ENCODE measurements at regions not wholly inside any gene's neighbourhood (a gene's known extent, or its start where the extent isn't known, plus 50 kb on each side); places are given as distances from the start of the nearest gene placed in this dataset.

DNA sequence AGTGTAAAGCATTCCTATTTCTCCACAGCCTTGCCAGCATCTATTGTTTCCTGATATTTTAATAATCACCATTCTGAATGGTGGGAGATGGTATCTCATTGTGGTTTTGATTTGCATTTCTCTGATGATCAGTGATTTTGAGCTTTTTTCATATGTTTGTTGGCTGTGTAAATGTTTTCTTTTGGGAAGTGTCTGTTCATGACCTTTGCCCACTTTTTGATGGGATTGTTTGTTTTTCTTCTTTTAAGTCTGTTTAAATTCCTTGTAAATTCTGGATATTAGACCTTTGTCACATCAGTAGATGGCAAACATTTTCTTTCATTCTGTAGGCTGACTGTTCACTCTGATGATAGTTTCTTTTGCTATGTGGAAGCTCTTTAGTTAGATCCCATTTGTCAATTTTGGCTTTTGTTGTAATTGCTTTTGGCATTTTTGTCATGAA is 461.5 kb upstream of the GCFC2 start (continued):
- TF ChIP-seq ZNF335 (CRISPR knock-in tag; IDR thresholded peaks at IDR 0.05) (0 out of 2 replicates have a peak, but pooled peaks have one; percentile 26), FOXA3 (CRISPR knock-in tag; IDR thresholded peaks at IDR 0.05) (peak; percentile 94), ZNF124 (CRISPR knock-in tag; IDR thresholded peaks at IDR 0.05) (0 out of 2 replicates have a peak, but pooled peaks have one; percentile 25), HNF4A (CRISPR knock-in tag; IDR thresholded peaks at IDR 0.05) (peak; percentile 89), HHEX (CRISPR knock-in tag; IDR thresholded peaks at IDR 0.05) (peak; percentile 90), ZBTB7B (CRISPR knock-in tag; IDR thresholded peaks at IDR 0.05) (0 out of 2 replicates have a peak, but pooled peaks have one; percentile 23), ATF1 (CRISPR knock-in tag; IDR thresholded peaks at IDR 0.05) (peak; percentile 67; the same call in 1 of the 2 replicates), ZNF317 (CRISPR knock-in tag; IDR thresholded peaks at IDR 0.05) (peak; percentile 85), RXRB (CRISPR knock-in tag; IDR thresholded peaks at IDR 0.05; ENCODE audit: borderline replicate concordance) (peak; percentile 84), EP300 (IDR thresholded peaks at IDR 0.05; ENCODE audit: low read depth in 2 of 2, low read length in 2 of 2) (peak; percentile 74 to 94; a peak in 3 of 4 replicates), EP300 (CRISPR knock-in tag; IDR thresholded peaks at IDR 0.05; ENCODE audit: borderline replicate concordance) (peak; percentile 90), KLF11 (CRISPR knock-in tag; IDR thresholded peaks at IDR 0.05) (0 out of 2 replicates have a peak, but pooled peaks have one; percentile 32), TOPORS (CRISPR knock-in tag; IDR thresholded peaks at IDR 0.05) (0 out of 2 replicates have a peak, but pooled peaks have one; percentile 30)
- TF ChIP-seq, protein P1, sequence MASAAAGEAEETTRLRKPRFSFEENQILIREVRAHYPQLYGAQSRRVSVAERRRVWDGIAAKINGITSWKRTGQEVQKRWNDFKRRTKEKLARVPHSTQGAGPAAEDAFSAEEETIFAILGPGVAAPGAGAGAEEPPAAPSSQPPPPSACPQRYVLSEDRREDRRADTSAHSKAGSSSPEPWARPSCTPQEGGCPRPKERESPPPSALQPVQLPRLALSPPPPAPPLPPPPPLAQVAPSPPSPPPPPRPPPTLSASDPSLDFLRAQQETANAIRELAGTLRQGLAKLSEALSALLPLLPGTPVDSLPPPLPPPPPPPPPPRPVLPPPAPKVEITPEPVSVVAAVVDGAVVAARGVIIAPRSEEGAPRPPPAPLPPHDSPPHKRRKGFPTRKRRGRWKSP (CRISPR knock-in tag; IDR thresholded peaks at IDR 0.05), result peak; percentile 60; the same call in 1 of the 2 replicates
- TF ChIP-seq, protein P2, sequence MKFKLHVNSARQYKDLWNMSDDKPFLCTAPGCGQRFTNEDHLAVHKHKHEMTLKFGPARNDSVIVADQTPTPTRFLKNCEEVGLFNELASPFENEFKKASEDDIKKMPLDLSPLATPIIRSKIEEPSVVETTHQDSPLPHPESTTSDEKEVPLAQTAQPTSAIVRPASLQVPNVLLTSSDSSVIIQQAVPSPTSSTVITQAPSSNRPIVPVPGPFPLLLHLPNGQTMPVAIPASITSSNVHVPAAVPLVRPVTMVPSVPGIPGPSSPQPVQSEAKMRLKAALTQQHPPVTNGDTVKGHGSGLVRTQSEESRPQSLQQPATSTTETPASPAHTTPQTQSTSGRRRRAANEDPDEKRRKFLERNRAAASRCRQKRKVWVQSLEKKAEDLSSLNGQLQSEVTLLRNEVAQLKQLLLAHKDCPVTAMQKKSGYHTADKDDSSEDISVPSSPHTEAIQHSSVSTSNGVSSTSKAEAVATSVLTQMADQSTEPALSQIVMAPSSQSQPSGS (CRISPR knock-in tag; IDR thresholded peaks at IDR 0.05), result peak; percentile 45; the same call in 1 of the 2 replicates
- TF ChIP-seq, protein P3, sequence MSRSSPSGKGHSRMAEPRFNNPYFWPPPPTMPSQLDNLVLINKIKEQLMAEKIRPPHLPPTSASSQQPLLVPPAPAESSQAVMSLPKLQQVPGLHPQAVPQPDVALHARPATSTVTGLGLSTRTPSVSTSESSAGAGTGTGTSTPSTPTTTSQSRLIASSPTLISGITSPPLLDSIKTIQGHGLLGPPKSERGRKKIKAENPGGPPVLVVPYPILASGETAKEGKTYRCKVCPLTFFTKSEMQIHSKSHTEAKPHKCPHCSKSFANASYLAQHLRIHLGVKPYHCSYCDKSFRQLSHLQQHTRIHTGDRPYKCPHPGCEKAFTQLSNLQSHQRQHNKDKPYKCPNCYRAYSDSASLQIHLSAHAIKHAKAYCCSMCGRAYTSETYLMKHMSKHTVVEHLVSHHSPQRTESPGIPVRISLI (CRISPR knock-in tag; IDR thresholded peaks at IDR 0.05; ENCODE audit: borderline replicate concordance), result peak; percentile 94
- TF ChIP-seq, protein P4, sequence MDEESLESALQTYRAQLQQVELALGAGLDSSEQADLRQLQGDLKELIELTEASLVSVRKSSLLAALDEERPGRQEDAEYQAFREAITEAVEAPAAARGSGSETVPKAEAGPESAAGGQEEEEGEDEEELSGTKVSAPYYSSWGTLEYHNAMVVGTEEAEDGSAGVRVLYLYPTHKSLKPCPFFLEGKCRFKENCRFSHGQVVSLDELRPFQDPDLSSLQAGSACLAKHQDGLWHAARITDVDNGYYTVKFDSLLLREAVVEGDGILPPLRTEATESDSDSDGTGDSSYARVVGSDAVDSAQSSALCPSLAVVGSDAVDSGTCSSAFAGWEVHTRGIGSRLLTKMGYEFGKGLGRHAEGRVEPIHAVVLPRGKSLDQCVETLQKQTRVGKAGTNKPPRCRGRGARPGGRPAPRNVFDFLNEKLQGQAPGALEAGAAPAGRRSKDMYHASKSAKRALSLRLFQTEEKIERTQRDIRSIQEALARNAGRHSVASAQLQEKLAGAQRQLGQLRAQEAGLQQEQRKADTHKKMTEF (CRISPR knock-in tag; IDR thresholded peaks at IDR 0.05), result peak; percentile 90; the same call in 1 of the 2 replicates
- TF ChIP-seq, protein P5, sequence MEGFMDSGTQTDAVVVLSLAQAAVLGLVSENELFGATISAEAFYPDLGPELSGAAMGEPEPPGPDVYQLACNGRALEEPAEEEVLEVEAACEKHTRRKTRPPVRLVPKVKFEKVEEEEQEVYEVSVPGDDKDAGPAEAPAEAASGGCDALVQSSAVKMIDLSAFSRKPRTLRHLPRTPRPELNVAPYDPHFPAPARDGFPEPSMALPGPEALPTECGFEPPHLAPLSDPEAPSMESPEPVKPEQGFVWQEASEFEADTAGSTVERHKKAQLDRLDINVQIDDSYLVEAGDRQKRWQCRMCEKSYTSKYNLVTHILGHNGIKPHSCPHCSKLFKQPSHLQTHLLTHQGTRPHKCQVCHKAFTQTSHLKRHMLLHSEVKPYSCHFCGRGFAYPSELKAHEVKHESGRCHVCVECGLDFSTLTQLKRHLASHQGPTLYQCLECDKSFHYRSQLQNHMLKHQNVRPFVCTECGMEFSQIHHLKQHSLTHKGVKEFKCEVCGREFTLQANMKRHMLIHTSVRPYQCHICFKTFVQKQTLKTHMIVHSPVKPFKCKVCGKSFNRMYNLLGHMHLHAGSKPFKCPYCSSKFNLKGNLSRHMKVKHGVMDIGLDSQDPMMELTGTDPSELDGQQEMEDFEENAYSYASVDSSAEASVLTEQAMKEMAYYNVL (CRISPR knock-in tag; IDR thresholded peaks at IDR 0.05; ENCODE audit: borderline replicate concordance), result peak; percentile 53; the same call in 1 of the 2 replicates
- TF ChIP-seq, protein P6, sequence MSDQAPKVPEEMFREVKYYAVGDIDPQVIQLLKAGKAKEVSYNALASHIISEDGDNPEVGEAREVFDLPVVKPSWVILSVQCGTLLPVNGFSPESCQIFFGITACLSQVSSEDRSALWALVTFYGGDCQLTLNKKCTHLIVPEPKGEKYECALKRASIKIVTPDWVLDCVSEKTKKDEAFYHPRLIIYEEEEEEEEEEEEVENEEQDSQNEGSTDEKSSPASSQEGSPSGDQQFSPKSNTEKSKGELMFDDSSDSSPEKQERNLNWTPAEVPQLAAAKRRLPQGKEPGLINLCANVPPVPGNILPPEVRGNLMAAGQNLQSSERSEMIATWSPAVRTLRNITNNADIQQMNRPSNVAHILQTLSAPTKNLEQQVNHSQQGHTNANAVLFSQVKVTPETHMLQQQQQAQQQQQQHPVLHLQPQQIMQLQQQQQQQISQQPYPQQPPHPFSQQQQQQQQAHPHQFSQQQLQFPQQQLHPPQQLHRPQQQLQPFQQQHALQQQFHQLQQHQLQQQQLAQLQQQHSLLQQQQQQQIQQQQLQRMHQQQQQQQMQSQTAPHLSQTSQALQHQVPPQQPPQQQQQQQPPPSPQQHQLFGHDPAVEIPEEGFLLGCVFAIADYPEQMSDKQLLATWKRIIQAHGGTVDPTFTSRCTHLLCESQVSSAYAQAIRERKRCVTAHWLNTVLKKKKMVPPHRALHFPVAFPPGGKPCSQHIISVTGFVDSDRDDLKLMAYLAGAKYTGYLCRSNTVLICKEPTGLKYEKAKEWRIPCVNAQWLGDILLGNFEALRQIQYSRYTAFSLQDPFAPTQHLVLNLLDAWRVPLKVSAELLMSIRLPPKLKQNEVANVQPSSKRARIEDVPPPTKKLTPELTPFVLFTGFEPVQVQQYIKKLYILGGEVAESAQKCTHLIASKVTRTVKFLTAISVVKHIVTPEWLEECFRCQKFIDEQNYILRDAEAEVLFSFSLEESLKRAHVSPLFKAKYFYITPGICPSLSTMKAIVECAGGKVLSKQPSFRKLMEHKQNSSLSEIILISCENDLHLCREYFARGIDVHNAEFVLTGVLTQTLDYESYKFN (CRISPR knock-in tag; conservative IDR thresholded peaks at IDR 0.05), result peak; percentile 97
